Inferior parietal cortex (tissue), 1 donor: ENCODE measurements at regions not wholly inside any gene's neighbourhood (a gene's known extent, or its start where the extent isn't known, plus 50 kb on each side); places are given as distances from the start of the nearest gene placed in this dataset.

Source experiments
- DNase-seq: peaks from one replicate; pipeline ENCODE4 v3.0.0-alpha.2; 2016; ENCODE audit errors: extremely low spot score

DNA sequence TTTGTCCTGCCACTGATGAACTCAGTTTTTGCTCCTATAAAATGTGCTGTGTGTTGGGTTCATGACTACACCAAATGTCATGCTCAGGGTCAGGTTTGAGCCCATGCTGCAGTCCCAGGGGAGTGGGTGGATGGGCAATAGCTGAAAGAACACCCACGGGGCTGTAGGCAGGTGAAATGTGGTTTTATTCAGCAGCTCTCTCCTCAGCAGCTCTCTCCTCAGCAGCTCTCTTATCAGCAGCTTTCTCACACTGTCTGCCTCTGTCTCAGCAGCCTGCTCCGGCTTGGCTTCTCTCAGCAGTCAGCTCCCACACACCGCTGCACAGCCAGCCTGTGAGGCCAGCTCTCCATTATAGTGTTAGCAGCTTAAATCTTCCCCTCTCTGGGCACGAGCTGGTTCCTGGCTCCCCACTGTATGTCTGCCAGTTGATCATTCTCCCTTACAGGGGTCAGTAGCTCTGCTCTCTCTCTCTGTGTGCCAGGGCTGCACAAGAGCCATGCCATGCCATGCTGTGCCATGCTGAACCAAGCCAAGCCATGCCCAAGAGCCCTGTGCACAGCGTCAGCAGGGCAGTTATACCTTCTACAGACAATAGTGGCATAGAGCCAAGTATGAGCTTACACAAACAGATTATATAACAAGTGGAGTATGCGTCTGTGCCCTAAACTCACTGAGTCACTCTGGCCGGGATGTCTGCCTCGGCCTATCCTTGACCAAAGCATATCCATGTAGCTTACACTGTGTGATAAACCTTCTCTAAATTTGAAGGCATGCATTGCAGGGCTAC, 303.3 kb upstream of the TMPO start:
- DNase-seq = no peak

DNA sequence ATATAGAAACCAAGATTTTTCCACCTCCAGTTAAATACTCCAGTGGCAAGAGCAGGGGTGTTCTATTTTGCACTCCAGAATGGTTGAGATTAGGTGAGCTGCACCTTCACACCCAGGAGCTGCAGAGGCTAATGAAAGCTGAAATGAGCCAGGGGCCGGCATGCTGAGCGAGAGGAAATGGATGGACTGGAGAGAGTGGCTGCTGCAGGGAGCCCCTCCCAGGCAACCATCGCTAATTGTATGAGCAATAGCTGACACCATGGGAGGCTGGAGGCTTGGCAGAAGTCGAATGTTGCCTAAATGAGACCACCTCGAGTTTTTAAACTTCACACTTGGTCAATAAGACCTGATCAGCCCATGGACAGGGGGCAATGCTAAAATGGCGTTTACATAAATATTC, 301.8 kb upstream of the TMPO start:
- no peak for DNase-seq

DNA sequence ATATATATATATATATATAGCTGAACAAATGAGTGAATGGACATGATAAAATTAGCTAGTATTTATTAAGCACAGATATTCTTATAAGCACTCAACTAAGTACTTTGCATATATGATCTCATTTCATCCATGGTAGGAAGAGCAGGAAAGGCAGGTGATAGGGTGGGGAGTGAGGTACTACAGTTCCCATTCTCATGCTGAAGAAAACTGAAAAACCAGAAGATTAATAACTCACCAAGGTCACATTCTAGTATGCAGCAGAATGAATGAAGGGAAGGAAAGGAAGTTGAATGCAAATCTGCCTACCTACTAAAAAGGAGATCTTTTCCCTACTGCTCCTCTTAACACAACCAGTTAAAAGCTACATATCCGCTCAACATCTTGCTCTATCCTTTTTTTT, 298.1 kb upstream of the TMPO start:
- no peak for DNase-seq

DNA sequence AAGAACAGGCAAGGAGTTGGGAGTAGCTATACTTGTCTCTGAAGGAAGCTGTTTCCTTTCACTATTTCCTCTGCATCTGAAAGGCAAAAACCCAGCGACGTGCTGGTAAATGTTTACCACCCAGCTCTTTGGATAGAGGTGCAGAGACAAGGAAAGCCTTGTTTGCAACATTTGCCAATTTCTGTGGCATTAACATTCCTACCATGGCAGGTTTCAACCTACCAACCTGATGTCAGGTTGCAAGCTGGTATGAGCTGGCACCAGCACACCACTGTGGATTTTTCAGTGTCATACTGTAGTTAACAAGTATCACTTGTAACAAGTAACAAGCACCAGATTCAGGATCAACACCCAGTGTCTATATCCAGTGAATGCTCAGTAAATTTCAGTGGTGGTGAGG, 294.8 kb upstream of the TMPO start:
- DNase-seq = no peak

DNA sequence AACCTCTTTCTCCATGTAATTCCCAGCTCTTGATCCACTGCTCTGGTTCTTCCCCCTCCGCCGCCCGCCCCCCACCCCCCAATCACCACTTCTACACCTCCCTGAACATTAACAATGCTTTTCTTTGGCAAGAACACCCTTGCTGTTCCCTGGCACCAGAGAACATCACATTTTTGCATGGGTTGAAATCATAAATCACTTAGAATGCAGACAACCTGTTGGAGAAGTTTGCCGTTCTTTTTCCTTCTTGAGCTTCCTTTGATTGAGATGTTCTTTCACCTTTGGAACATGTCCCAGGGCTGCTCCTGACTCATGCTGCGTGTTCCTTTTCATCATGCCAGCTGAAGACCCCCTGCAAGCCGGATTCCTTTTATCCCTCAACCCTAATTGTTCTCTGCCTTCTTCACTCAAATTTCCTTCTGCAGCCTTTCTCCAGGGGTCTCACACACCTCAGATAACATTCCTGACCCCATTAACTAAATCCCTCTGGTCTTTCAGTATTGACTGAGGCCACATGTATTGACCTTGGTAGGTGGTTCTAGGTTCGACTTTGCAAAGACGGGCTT, 294.1 kb upstream of the TMPO start:
- no peak for DNase-seq

GRCh38 chr12:98222135-98222534, 293.3 kb upstream of the TMPO start:
- no peak for DNase-seq

DNA sequence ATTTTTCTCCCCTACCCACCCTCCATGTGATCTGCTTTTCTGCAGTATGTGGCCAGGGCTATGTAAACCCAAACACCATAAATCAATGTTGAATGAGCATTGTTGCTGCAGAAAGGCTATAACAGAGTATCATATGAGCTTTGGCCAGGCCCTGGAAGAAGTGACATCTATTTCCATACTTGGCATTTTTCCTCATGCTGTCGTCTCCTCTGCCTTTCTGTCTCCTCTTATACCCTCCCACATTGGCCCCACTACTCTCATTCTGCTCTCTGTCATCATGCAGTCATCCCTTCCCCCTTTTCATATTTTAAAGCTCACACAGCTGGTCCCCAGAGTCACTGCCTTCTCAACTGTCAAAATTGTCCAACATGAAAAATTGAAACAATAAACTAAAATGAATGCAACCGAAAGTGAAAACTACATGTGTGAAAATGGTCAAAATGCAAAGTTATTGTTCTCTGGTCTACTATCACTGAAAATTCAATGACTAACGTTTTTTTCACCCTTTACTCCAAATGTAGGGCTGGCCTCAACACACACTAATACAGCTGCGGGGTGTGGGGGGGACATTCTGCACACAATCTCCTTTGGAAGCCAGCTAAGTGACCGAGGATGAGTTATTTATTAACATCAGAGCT, 290.7 kb upstream of the TMPO start:
- DNase-seq = no peak

DNA sequence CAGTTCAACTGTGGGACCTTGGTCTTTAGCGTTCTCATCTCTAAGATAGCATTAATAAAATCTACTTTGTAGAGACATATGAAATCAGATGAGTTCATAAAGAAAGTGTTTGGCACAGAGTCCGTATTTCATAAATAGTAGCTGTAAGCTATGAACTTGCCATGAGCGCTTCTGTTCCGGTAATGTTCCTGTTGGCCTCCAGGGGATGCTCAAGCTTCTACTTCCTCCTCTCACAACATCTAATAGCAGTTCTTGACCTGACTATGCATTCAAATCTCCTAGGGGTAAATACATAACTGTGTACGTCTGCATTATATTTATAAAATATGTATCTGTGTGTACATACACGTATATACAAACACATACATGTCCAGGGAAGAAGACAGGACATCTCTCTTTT, 288.2 kb upstream of the TMPO start:
- DNase-seq = no peak

DNA sequence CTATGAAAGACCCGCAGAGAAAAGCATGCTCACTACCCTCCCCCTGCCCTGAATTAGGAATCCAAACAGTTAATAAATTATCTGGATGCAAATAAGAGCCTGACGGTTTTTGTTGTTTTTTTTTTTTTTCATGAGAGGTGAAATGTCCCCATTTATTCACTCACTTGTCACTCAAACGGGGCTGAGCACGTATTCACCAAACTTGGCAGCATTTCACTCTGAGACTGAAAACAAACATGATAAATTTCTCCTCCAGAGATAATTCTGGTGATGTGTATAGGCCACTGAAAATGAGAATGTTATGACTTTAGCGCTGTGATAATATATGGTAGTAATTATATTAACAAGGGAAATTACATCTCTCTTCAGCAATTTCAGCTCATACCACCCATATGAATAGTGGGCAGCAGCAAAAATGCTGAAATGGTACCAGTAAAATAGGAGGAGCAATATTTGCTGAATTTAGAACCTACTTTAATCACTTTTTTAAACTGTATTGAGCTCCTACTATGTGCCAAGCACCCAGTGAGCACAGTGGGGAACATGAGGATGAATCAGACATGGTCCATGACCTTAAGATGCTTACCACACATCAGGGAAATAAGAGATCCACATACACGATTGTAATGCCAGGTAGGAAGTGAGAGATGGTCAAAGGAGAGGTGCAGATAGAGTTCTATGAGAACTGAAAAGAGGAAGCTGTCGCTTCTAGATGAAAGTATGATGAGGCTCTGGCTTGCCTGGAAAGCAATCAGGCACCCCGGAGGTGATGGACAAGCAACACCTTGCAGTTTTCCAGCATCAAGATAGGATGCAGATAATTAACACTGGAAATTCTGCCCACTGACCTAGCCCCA, 286.5 kb upstream of the TMPO start:
- no peak for DNase-seq

DNA sequence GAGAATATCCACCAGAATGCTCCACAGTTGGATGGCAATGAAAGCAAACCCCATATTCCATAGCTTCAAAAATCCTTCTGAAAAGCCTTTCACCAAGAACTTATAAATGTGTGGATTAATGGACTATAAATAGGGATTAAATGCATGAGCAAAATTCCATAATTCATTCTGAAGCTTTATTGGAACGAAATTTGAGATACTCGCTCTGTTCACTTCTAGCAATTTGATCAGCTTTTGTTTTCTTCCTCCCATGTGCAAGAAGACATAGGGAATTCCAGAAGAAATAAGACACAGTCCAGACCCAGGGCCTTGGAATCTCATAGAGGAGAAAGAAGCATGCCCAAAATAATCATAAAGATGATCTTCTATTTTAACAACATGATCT, 285.9 kb upstream of the TMPO start:
- no peak for DNase-seq

- no peak for DNase-seq
Observed at GRCh38 chr12:98232753-98233390, 282.5 kb upstream of the TMPO start.

DNA sequence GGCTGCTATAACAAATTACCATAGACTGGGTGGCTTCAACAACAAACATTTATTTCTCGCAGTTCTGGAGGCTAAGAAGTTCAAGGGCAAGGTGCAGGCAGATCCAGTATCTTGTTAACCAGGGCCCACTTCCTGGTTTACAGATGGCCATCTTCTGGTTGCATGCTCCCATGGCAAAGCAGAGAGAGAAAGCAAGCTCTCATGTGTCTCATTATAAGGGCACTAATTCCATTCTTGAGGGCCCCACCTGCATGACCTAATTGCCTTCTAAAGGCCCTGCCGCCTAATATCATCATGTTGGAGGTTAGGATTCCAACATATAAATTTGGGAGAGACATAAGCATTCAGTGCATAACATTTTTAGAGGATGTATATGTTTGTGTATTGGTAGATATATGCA, 280.1 kb upstream of the TMPO start:
- DNase-seq = no peak

- DNase-seq = no peak
Observed at GRCh38 chr12:98238515-98239130, 276.8 kb upstream of the TMPO start.

DNA sequence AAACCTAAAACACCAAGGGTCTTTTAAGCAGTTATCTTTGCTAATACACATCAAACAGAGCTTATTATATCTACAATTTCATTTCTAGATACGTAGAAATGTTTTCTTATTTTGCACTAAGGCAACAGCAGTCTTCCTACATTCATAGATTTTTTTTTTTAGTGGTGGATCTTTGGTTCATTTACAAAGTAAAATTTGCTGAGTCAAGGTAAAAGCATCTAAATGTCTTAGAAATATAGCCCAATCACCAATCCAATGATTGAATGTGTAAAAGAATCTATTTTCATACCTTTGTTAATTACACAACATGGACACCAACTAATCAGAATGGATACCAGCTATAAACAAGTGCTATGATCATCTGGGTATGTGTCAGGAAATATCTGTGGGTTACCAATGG, 272.2 kb upstream of the TMPO start:
- no peak for DNase-seq

- no peak for DNase-seq
Observed at GRCh38 chr12:98244136-98244535, 271.3 kb upstream of the TMPO start.

DNA sequence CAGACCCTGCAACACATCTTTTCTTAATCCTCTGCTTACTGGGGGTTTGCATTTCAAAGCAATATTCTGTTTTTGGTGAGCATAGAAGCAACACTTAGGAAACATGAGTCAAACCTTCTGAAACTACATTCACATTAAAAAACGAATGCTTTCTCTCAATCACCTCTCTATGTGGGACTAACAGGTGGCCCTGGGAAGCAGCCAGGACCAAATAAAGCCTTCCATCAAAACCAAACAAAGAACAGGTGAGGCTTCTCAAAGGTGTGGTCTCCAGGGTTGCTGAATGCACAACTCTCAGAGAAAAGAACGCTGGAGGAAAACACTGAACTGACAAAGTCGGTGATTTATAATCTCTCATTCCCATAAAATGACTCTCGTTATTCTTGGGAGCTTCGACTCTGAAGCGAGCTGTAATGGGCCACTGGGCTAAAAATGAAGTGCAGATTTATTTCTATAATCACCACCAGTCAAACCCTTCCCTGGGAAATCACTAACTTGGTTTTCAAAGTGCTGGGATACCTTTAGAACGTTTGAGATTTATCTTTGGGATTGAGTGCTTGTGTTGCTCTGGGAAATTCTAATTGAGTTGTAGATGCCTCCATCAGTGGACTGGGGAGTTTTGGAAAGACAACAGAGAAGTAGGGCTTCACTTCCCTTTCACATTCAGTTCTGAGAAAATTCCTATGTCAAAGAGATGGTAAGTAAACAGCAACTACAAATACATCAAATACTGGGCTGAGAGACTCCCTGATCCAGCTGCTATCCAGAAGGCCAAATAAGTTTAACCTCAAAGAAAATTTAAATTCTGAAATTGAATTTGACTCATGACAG, 262.0 kb upstream of the TMPO start:
- no peak for DNase-seq

DNA sequence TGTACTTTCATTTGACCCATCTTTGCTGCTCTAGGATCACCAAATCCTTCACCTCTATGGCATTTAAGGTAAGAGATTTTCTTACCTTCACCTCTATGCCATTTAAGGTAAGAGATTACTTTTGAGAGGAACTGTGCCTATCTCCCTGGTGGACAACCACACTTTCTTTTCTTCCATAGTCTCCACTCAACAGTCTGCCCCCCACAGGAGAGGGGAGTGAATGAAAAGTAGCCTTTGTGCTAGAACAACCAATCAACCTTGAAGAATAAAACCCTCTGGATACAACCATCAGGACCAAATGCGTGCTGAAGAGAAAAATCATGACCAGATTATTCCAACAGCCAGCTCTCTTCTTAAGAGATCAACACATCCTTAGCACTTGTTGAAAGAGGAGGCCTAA, 258.6 kb upstream of the TMPO start:
- DNase-seq = no peak

DNA sequence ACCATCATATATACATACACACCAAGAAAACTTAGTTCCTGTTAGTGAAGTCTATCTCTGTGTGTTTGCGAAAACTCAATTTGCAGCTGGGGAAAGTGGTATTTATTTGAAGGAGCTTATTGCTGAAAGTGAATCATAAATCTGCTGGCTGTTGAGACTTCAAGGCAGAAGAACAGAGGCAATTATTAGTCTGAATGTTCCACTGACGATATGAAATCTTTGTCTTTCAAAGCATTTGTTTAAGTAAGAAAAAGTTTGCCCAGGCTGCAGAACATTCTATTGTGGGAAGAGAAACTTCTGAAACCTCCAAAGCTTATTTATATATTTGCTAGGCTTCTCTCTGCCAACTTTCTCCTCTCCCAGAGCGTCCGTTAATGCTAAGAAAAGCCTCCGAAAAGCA, 255.7 kb upstream of the TMPO start:
- DNase-seq = no peak

- no peak for DNase-seq
Observed at GRCh38 chr12:98260276-98260675, 255.1 kb upstream of the TMPO start.

DNA sequence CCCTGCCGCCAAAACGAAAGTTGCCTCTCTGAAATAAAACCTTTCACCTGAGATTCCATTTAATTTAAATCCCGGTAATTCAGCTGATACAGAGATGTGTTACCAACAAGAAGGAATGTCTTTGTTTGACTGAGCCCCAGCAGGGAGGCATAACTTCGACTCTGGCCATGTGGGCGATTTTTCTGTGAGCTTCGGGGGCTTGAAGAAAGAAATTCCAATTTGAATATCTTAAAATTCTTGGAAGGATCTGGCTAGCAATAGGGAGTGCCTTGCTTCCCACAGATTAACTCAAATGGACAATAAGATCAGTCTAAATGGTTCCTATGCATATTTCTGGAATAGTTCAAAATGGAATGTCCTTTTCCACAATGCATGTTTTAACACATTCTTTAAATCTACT, 252.5 kb upstream of the TMPO start:
- DNase-seq = no peak
